ENCODE measurements at regions not wholly inside any gene's neighbourhood (a gene's known extent, or its start where the extent isn't known, plus 50 kb on each side); places are given as distances from the start of the nearest gene placed in this dataset.
A peak's percentile ranks its signal among the peaks of the same experiment; 100 is the strongest.

- Histone ChIP-seq H3K27ac (no peak overlapping the region), H3K4me3 (no peak overlapping the region)
Measured at GRCh38 chr15:31563421-31563820, 236.8 kb downstream of the KLF13 start.

- no peak overlapping the region for H3K27ac ChIP-seq
Measured at GRCh38 chr15:31567861-31568260, 241.2 kb downstream of the KLF13 start.

GRCh38 chr15:31569836-31570235, 243.2 kb downstream of the KLF13 start:
- no peak overlapping the region for H3K27ac ChIP-seq
- no peak overlapping the region for H3K4me3 ChIP-seq

More at GRCh38 chr15:31567861-31568260, 241.2 kb downstream of the KLF13 start:
- H3K4me3 ChIP-seq, result no peak overlapping the region

GRCh38 chr15:31570591-31570990, 244.0 kb downstream of the KLF13 start:
- H3K4me3 ChIP-seq, result no peak overlapping the region
- H3K27ac ChIP-seq, result no peak overlapping the region

GRCh38 chr15:31571676-31572075, 245.0 kb downstream of the KLF13 start:
- Histone ChIP-seq H3K4me3 (no peak overlapping the region), H3K27ac (no peak overlapping the region)

- H3K27ac ChIP-seq, result no peak overlapping the region
- no peak overlapping the region for H3K4me3 ChIP-seq
Measured at GRCh38 chr15:31573759-31574158, 247.1 kb downstream of the KLF13 start.

GRCh38 chr15:31574766-31575165, 248.1 kb downstream of the KLF13 start:
- no peak overlapping the region for H3K4me3 ChIP-seq
- peak overlapping the region in 1 of 21 experiments; percentile 28 for H3K27ac ChIP-seq

GRCh38 chr15:31577108-31577507, 250.5 kb downstream of the KLF13 start:
- Histone ChIP-seq H3K4me3 (no peak overlapping the region), H3K27ac (no peak overlapping the region)

GRCh38 chr15:31579282-31579681, 252.6 kb downstream of the KLF13 start:
- Histone ChIP-seq H3K27ac (no peak overlapping the region), H3K4me3 (no peak overlapping the region)

GRCh38 chr15:31579976-31580375, 253.3 kb downstream of the KLF13 start:
- no peak overlapping the region for H3K27ac ChIP-seq
- no peak overlapping the region for H3K4me3 ChIP-seq

GRCh38 chr15:31584195-31584594, 257.6 kb downstream of the KLF13 start:
- Histone ChIP-seq H3K4me3 (no peak overlapping the region), H3K27ac (no peak overlapping the region)

GRCh38 chr15:31585240-31585639, 258.6 kb downstream of the KLF13 start:
- Histone ChIP-seq H3K27ac (no peak overlapping the region), H3K4me3 (no peak overlapping the region)

- H3K4me3 ChIP-seq, result no peak overlapping the region
- no peak overlapping the region for H3K27ac ChIP-seq
Measured at GRCh38 chr15:31586841-31587240, 260.2 kb downstream of the KLF13 start.

- H3K4me3 ChIP-seq, result no peak overlapping the region
- H3K27ac ChIP-seq, result no peak overlapping the region
Measured at GRCh38 chr15:31587583-31587982, 260.9 kb downstream of the KLF13 start.

- no peak overlapping the region for H3K4me3 ChIP-seq
- H3K27ac ChIP-seq, result no peak overlapping the region
Measured at GRCh38 chr15:31590609-31591008, 264.0 kb downstream of the KLF13 start.

GRCh38 chr15:31591908-31592307, 265.3 kb downstream of the KLF13 start:
- no peak overlapping the region for H3K4me3 ChIP-seq
- no peak overlapping the region for H3K27ac ChIP-seq

GRCh38 chr15:31597466-31597865, 270.8 kb downstream of the KLF13 start:
- H3K27ac ChIP-seq, result peak overlapping the region in 1 of 21 experiments; percentile 14
- H3K4me3 ChIP-seq, result no peak overlapping the region

- no peak overlapping the region for H3K27ac ChIP-seq
- no peak overlapping the region for H3K4me3 ChIP-seq
Measured at GRCh38 chr15:31598620-31599019, 272.0 kb downstream of the KLF13 start.

GRCh38 chr15:31605467-31605931, 278.9 kb downstream of the KLF13 start:
- Histone ChIP-seq H3K27ac (peak overlapping the region in 1 of 21 experiments; percentile 53), H3K4me3 (no peak overlapping the region)

GRCh38 chr15:31606194-31606669, 279.6 kb downstream of the KLF13 start:
- H3K4me3 ChIP-seq, result no peak overlapping the region
- no peak overlapping the region for H3K27ac ChIP-seq

- no peak overlapping the region for H3K4me3 ChIP-seq
- H3K27ac ChIP-seq, result no peak overlapping the region
Measured at GRCh38 chr15:31606931-31607497, 280.4 kb downstream of the KLF13 start.

GRCh38 chr15:31607656-31608055, 281.0 kb downstream of the KLF13 start:
- H3K4me3 ChIP-seq, result no peak overlapping the region
- no peak overlapping the region for H3K27ac ChIP-seq

All from skin epidermis (tissue), 12 donors.